ENCODE measurements at regions not wholly inside any gene's neighbourhood (a gene's known extent, or its start where the extent isn't known, plus 50 kb on each side); places are given as distances from the start of the nearest gene placed in this dataset.

GRCh38 chr15:69885173-69885955 lies 212.4 kb downstream of the TLE3 start:
- H3K4me1 Mint-ChIP-seq: peaks cover 22% of the 10 kb centered on the region
- no peak overlapping the region for H3K27ac Mint-ChIP-seq
- Histone ChIP-seq H3K9ac (ENCODE audit: extremely low read depth, low read length, poor library complexity, severe bottlenecking) (no peak overlapping the region), H3K27me3 (ENCODE audit: control insufficient read depth, insufficient read depth, low read length, poor library complexity, severe bottlenecking) (no peaks in the 10 kb centered on the region), H3K27ac (ENCODE audit: low read depth, low read length) (peak overlapping the region; percentile 78), H3K4me1 (ENCODE audit: control insufficient read depth, insufficient read depth, low read length) (peaks cover 13% of the 10 kb centered on the region), H3K4me3 (ENCODE audit: low read length) (no peak overlapping the region), H3K9me3 (ENCODE audit: control insufficient read depth, low read length) (peaks cover 30% of the 10 kb centered on the region), H3K36me3 (ENCODE audit: control insufficient read depth, insufficient read depth, low read length) (no peaks in the 10 kb centered on the region)
- peak; percentile 73 for DNase-seq
- H3K36me3 Mint-ChIP-seq (ENCODE audit: low read depth): no peaks in the 10 kb centered on the region
- 31 to 40% methylated on average over 10 to 19 of the region's 19 CpGs for WGBS, 2 experiments (ENCODE audit: insufficient coverage in 1 of 2, insufficient read length in 1 of 2)
- no peak for TF ChIP-seq CTCF (conservative IDR thresholded peaks at IDR 0.05)
- H3K4me3 Mint-ChIP-seq: no peak overlapping the region
- H3K27me3 Mint-ChIP-seq (ENCODE audit: insufficient read depth): peaks cover 12% of the 10 kb centered on the region
- peaks cover 19% of the 10 kb centered on the region for H3K9me3 Mint-ChIP-seq

- DNase-seq: no peak
- Histone ChIP-seq H3K27me3 (ENCODE audit: control insufficient read depth, insufficient read depth, low read length, poor library complexity, severe bottlenecking) (no peaks in the 10 kb centered on the region), H3K27ac (ENCODE audit: low read depth, low read length) (no peak overlapping the region), H3K4me1 (ENCODE audit: control insufficient read depth, insufficient read depth, low read length) (peaks cover 13% of the 10 kb centered on the region), H3K9ac (ENCODE audit: extremely low read depth, low read length, poor library complexity, severe bottlenecking) (no peak overlapping the region), H3K9me3 (ENCODE audit: control insufficient read depth, low read length) (peaks cover 43% of the 10 kb centered on the region), H3K4me3 (ENCODE audit: low read length) (no peak overlapping the region), H3K36me3 (ENCODE audit: control insufficient read depth, insufficient read depth, low read length) (no peaks in the 10 kb centered on the region)
- no peak overlapping the region for H3K4me3 Mint-ChIP-seq
- 79 to 84% methylated on average over 4 of the region's 4 CpGs for WGBS, 2 experiments (ENCODE audit: insufficient coverage in 1 of 2, insufficient read length in 1 of 2)
- H3K9me3 Mint-ChIP-seq: peaks cover 22% of the 10 kb centered on the region
- TF ChIP-seq CTCF (conservative IDR thresholded peaks at IDR 0.05): no peak
- H3K27me3 Mint-ChIP-seq (ENCODE audit: insufficient read depth): peaks cover 12% of the 10 kb centered on the region
- H3K36me3 Mint-ChIP-seq (ENCODE audit: low read depth): no peaks in the 10 kb centered on the region
- H3K4me1 Mint-ChIP-seq: peaks cover 27% of the 10 kb centered on the region
- no peak overlapping the region for H3K27ac Mint-ChIP-seq
Observed at GRCh38 chr15:69887009-69887408, 210.7 kb downstream of the TLE3 start.

- peaks cover 22% of the 10 kb centered on the region for H3K9me3 Mint-ChIP-seq
Observed at GRCh38 chr15:69887553-69887952, 210.2 kb downstream of the TLE3 start.

More at GRCh38 chr15:69887553-69887952, 210.2 kb downstream of the TLE3 start:
- Mint-ChIP-seq H3K27me3 (ENCODE audit: insufficient read depth) (peaks cover 12% of the 10 kb centered on the region), H3K27ac (no peak overlapping the region), H3K36me3 (ENCODE audit: low read depth) (no peaks in the 10 kb centered on the region), H3K4me1 (peaks cover 27% of the 10 kb centered on the region), H3K4me3 (no peak overlapping the region)
- Histone ChIP-seq H3K9ac (ENCODE audit: extremely low read depth, low read length, poor library complexity, severe bottlenecking) (no peak overlapping the region), H3K27me3 (ENCODE audit: control insufficient read depth, insufficient read depth, low read length, poor library complexity, severe bottlenecking) (no peaks in the 10 kb centered on the region), H3K36me3 (ENCODE audit: control insufficient read depth, insufficient read depth, low read length) (no peaks in the 10 kb centered on the region), H3K4me1 (ENCODE audit: control insufficient read depth, insufficient read depth, low read length) (peaks cover 13% of the 10 kb centered on the region), H3K4me3 (ENCODE audit: low read length) (no peak overlapping the region), H3K27ac (ENCODE audit: low read depth, low read length) (no peak overlapping the region), H3K9me3 (ENCODE audit: control insufficient read depth, low read length) (peaks cover 43% of the 10 kb centered on the region)
- DNase-seq: no peak
- no peak for TF ChIP-seq CTCF (conservative IDR thresholded peaks at IDR 0.05)
- 100% methylated on average over 1 of the region's 1 CpG for WGBS, 2 experiments (ENCODE audit: insufficient coverage in 1 of 2, insufficient read length in 1 of 2)

Data from endodermal cell (in vitro differentiated cells).